RWPE2 (cell line): ENCODE measurements at regions not wholly inside any gene's neighbourhood (a gene's known extent, or its start where the extent isn't known, plus 50 kb on each side); places are given as distances from the start of the nearest gene placed in this dataset.
"Not testable (repeated sequence)": the region's sequence is repeated elsewhere in the genome, so short reads cannot be mapped to it uniquely, and the experiment has no call there.

ENCODE experiments used
- ATAC-seq: fragments of 200-7000 bp; cut with Tn5 transposase; 3 replicates; pipeline ENCODE4 v1.9.1; 2021; ENCODE audit warnings: low read depth
- DNase-seq: peaks from one replicate; pipeline ENCODE4 v3.0.0-alpha.2; 2020; ENCODE audit warnings: low spot score
- H3K27ac ChIP-seq: fragments of 450-650 bp; 2 replicates; pipeline ENCODE4 v1.5.1; 2017; ENCODE audit warnings: mild to moderate bottlenecking; ENCODE audit not compliant: poor library complexity, severe bottlenecking
- H3K27me3 ChIP-seq: fragments of 250-450 bp; sonication (Bioruptor Pico); 2 replicates; pipeline ENCODE4 v1.5.1; 2021; ENCODE audit warnings: mild to moderate bottlenecking, moderate library complexity; ENCODE audit not compliant: insufficient read depth, poor library complexity, severe bottlenecking
- H3K36me3 ChIP-seq: fragments of 250-450 bp; sonication (Bioruptor Pico); 2 replicates; pipeline ENCODE4 v1.5.1; 2020; ENCODE audit warnings: low read depth, mild to moderate bottlenecking, moderate library complexity
- H3K4me1 ChIP-seq: fragments of 250-450 bp; sonication (Bioruptor Pico); 2 replicates; pipeline ENCODE4 v1.5.1; 2021; ENCODE audit warnings: mild to moderate bottlenecking, moderate library complexity; ENCODE audit not compliant: insufficient read depth, poor library complexity, severe bottlenecking
- H3K4me3 ChIP-seq: fragments of 250-450 bp; sonication (Bioruptor Pico); 2 replicates; pipeline ENCODE4 v1.5.1; 2021; ENCODE audit warnings: mild to moderate bottlenecking, moderate library complexity; ENCODE audit not compliant: severe bottlenecking
- H3K9me3 ChIP-seq: fragments of 250-450 bp; sonication (Bioruptor Pico); 2 replicates; pipeline ENCODE4 v1.5.1; 2021; ENCODE audit warnings: mild to moderate bottlenecking, moderate library complexity; ENCODE audit not compliant: severe bottlenecking
- TF ChIP-seq, protein P1 (sequence below): fragments of 450-650 bp; IDR thresholded peaks from one replicate; pipeline ENCODE4 v1.5.1; 2017; ENCODE audit warnings: mild to moderate bottlenecking, moderate library complexity; ENCODE audit not compliant: poor library complexity, severe bottlenecking

GRCh38 chr5:62780888-62781287, 202.3 kb downstream of the LRRC70 start:
- no peak for DNase-seq
- ATAC-seq, result no peak
- TF ChIP-seq, protein P1, sequence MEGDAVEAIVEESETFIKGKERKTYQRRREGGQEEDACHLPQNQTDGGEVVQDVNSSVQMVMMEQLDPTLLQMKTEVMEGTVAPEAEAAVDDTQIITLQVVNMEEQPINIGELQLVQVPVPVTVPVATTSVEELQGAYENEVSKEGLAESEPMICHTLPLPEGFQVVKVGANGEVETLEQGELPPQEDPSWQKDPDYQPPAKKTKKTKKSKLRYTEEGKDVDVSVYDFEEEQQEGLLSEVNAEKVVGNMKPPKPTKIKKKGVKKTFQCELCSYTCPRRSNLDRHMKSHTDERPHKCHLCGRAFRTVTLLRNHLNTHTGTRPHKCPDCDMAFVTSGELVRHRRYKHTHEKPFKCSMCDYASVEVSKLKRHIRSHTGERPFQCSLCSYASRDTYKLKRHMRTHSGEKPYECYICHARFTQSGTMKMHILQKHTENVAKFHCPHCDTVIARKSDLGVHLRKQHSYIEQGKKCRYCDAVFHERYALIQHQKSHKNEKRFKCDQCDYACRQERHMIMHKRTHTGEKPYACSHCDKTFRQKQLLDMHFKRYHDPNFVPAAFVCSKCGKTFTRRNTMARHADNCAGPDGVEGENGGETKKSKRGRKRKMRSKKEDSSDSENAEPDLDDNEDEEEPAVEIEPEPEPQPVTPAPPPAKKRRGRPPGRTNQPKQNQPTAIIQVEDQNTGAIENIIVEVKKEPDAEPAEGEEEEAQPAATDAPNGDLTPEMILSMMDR, result no peak
- Histone ChIP-seq H3K27me3 (no peaks in the 10 kb centered on the region), H3K4me1 (no peaks in the 10 kb centered on the region), H3K27ac (no peak overlapping the region), H3K36me3 (no peaks in the 10 kb centered on the region), H3K4me3 (no peak overlapping the region), H3K9me3 (no peaks in the 10 kb centered on the region)

- no peak for ATAC-seq
- Histone ChIP-seq H3K27ac (no peak overlapping the region), H3K4me1 (no peaks in the 10 kb centered on the region), H3K36me3 (no peaks in the 10 kb centered on the region), H3K4me3 (no peak overlapping the region), H3K9me3 (no peaks in the 10 kb centered on the region), H3K27me3 (no peaks in the 10 kb centered on the region)
- TF ChIP-seq, protein P1, result no peak
- no peak for DNase-seq
Observed at GRCh38 chr5:62780230-62780629, 201.6 kb downstream of the LRRC70 start.

DNA sequence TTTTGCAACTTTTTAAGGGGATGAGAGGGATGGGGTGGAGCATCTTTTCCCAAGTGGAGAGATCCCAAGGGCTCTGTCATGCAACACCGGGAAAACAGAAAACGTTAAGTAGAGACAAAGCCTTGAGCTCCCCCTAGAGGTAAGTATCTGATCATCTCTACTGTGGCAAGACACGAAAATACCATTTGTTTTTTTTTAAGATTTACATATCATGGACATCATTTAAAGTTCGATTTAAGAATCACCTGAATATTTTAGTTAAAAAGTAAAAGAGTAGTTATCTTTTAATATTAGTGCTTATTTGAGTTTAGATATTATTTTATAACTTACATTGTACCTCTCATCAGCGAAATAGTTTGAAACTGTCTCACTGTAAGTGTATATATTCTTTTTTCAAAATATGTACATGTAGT, 200.4 kb downstream of the LRRC70 start:
- Histone ChIP-seq H3K4me3 (no peak overlapping the region), H3K27ac (no peak overlapping the region), H3K27me3 (no peaks in the 10 kb centered on the region), H3K9me3 (no peaks in the 10 kb centered on the region), H3K36me3 (no peaks in the 10 kb centered on the region), H3K4me1 (no peaks in the 10 kb centered on the region)
- ATAC-seq (peak; percentile 95), DNase-seq (no peak)
- TF ChIP-seq, protein P1, result peak; percentile 97

DNA sequence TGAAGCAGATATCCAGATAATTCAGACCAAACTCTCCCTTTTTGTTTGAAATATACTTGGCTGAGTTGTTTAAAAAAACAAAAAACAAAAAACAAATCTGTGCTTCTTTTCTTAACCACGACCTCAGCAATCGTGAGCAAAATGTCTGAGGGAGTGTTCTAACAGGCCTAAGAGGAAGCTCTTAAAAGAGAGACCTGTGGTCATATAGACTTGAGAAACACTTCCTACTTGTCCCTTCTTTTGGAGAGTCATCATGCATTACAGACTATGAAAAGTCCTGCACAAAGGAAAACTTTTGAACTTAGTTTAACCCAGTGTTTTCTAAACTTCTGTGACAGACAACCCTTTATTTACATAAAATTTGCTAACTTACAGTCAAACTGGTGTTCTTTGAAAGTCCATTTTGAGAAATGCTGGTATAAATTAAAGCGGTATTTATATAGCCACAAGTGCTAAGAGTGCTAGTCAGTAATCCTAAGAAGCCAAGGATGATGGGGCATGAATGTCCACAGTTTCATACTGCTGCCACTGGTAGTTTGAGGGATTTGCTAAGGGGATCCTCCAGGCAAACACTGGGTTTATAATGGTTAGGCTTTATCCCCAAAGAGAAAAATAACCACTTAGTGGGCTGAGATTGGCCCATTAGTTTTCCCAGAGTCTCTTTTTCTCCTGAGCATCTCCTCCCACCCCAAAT, 199.8 kb downstream of the LRRC70 start:
- ATAC-seq (peak; percentile 37; the same call in 1 of the 3 replicates), DNase-seq (no peak)
- Histone ChIP-seq H3K27me3 (no peaks in the 10 kb centered on the region), H3K36me3 (no peaks in the 10 kb centered on the region), H3K4me1 (no peaks in the 10 kb centered on the region), H3K4me3 (no peak overlapping the region), H3K9me3 (no peaks in the 10 kb centered on the region), H3K27ac (no peak overlapping the region)
- TF ChIP-seq, protein P1, result no peak

GRCh38 chr5:62777081-62777480, 198.5 kb downstream of the LRRC70 start:
- H3K27me3 ChIP-seq, H3K36me3 ChIP-seq, H3K4me1 ChIP-seq, DNase-seq, H3K9me3 ChIP-seq, H3K4me3 ChIP-seq, H3K27ac ChIP-seq, ATAC-seq: not testable (repeated sequence)

DNA sequence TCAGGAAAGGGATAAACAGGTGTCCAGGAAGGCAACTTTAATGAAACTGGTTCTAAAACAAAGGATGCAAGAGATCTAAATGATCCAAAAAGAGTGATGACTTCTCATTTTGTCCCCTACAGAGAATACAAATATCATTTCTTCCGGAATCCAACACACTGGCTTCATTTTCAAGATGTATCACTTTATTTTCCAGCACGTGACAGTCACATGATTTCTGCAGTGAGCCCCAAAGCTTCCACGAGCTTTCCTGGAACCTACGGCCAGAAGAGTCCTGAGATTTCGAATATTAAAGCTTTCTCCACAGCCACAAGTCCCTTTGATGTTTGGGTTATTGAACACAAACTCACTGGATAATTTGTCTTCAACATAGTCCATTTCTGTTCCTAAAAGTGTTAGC, 198.0 kb downstream of the LRRC70 start:
- not testable (repeated sequence) for H3K27ac ChIP-seq, H3K36me3 ChIP-seq, H3K27me3 ChIP-seq, ATAC-seq, H3K4me3 ChIP-seq, DNase-seq, H3K9me3 ChIP-seq, H3K4me1 ChIP-seq
